GM18517 (cell line): ENCODE measurements at regions not wholly inside any gene's neighbourhood (a gene's known extent, or its start where the extent isn't known, plus 50 kb on each side); places are given as distances from the start of the nearest gene placed in this dataset.

ENCODE experiments used
- ATAC-seq: cut with Tn5 transposase; IDR thresholded peaks from one replicate; pipeline ENCODE4 v1.9.1; 2021; ENCODE audit warnings: mild to moderate bottlenecking, moderate library complexity; ENCODE audit not compliant: unreplicated experiment

DNA sequence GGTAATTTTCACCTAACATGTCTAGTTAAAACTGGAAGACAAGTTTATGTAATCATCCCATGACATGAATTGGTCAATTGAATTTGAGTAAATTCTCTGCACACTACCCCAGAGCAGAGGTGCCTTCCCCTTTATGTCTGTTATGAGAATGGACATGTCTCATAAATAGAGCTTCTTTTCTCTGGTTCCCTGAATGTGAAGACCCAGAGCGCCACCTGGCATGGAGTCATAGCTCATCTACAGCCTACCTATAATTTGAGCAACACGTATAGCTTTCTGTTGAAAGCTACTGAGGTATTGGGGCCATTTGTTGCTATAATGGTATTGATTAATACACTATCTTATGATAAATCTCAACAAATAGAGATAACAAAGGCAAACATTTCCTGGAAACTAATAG is 626.5 kb upstream of the GALNTL6 start:
- ATAC-seq, result no peak

GRCh38 chr4:171181090-171181489 is 632.1 kb upstream of the GALNTL6 start:
- no peak for ATAC-seq

DNA sequence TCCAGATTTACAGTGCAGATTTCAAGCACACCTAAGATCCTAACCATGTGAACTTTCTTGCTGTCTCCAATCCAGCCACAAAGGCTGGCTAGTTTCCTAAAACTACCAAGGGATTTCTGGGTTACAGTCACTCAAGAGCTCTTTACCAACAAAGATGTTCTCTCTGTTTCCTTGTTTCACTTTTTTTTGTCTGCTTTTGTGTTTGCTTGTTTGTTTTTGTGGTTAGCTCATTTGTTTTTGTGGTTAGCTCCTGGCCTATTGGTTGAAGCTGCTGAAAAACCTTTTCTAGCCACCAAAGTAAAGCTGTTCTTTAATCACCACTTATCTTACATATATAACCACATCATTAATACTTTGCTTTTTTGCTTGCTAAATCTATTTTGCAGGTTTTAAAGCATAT is 642.5 kb upstream of the GALNTL6 start:
- ATAC-seq, result no peak

DNA sequence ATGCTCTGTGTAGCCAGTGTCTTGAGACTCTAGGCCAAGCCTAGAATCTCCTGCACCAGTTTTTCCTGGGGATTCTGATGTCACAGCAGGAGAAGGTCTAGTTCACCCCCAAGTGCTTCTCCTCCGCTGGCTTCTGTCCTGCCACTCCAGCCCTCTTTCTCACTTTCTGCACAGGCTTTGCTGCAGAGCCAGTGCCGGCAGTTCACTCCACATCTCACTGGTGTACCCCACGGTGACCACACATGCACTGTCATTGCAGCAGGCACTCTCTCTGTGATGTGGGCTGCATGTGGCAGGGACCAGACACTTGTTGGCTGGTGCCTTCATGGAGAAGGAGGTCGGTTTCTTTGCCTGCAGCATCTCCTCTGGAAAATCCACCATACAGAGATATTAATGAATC is 643.8 kb upstream of the GALNTL6 start:
- ATAC-seq, result no peak

DNA sequence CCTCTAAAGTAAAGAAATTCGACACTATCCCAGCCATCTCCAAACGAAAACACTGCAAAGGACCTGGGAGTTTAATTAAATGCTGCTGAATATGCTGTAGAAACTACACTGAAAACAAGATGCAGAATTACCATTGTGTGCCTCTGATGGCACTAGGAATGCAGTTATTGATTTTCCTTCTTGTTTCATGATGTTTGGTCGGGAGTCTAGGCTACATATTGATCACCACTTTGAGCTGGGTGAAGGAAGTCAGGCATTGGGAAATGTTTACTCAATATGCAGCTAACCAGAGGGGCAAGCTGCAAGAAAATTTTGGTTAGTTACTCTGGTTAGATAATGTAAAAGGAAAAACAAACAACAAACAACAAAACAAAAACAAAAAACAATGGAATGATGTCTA is 650.7 kb upstream of the GALNTL6 start:
- no peak for ATAC-seq

- ATAC-seq, result no peak
Observed at GRCh38 chr4:171157462-171158082, 655.6 kb upstream of the GALNTL6 start.

- ATAC-seq, result no peak
Observed at GRCh38 chr4:171142639-171143038, 670.6 kb upstream of the GALNTL6 start.

GRCh38 chr4:171142045-171142444 is 671.2 kb upstream of the GALNTL6 start:
- ATAC-seq, result no peak

GRCh38 chr4:171130256-171130801 is 682.9 kb upstream of the GALNTL6 start:
- ATAC-seq, result peak; percentile 54

GRCh38 chr4:171118091-171118490 is 695.1 kb upstream of the GALNTL6 start:
- no peak for ATAC-seq

DNA sequence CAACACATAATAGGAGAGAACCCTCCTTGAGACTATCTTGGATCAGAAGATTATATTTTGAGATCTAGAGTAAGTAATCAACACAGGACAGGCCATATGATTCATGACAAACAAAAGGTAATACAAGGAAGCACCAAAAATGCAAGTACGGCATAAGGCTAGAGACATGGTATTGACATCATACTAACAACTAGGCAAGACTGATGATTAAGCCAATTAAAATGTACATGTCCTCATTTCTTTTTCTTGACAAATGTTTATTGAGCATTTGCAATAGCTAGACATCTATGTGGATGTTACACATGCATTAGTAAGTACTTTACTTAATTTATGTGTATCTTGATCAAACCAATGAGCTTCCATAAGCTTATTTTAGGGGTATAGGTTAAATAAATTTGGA is 695.7 kb upstream of the GALNTL6 start:
- ATAC-seq, result no peak

GRCh38 chr4:171101845-171102244 is 711.4 kb upstream of the GALNTL6 start:
- ATAC-seq, result no peak

DNA sequence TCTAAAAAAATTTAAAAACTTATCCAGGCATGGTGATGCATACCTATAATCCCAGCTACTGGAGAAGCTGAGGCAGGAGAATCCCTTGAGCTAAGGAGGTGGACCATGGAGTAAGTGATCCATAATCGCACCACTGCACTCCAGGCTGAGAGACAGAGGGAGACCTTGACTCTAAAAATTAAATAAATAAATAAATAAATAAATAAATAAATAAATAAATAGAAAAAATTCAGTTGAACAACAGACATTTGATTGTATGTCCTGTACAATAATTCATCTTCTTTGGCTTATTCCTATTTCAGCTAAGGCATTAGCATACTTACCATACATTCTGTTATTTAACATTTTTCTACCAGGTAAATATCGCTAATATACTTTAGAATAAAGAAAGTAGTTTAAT is 726.1 kb upstream of the GALNTL6 start:
- ATAC-seq, result no peak

GRCh38 chr4:171067422-171067821 is 745.8 kb upstream of the GALNTL6 start:
- ATAC-seq, result no peak

DNA sequence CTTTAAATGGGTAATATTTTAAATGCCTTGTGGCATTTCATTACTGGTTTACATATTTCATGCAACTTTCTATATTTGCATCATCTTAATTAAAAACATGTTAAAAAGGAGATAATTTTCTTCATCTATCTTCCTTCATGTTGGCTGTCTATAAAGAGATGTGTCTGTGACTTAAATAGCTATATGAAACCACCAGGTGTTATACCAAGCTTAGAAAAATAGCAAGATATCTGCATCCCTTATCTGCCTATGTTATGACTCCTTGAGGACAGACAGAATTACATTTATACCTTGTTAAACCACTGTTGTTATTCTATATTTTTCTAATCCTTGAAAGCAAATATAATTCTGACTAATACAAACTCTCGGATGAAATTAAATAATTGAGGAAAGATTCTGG is 763.8 kb upstream of the GALNTL6 start:
- ATAC-seq, result no peak

DNA sequence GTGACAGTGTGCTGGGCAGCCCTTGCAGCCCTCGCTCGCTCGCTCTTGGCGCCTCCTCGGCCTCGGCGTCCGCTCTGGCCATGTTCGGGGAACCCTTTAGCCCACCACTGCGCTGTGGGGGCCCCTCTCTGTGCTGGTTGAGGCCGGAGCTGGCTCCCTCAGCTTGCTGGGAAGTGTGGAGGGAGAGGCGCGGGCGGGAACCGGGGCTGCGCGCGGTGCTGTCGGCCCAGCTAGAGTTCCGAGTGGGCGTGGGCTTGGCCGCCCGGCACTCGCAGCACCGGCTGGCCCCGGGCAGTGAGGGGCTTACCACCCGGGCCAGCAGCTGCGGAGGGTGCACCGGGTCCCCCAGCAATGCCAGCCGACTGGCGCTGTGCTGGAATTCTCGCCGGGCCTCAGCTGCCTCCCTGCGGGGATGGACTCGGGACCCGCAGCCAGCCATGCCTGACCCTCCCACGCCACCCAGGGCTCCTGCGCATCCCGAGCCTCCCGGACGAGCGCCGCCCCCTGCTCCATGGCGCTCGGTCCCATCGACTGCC is 770.1 kb upstream of the GALNTL6 start:
- ATAC-seq, result no peak

DNA sequence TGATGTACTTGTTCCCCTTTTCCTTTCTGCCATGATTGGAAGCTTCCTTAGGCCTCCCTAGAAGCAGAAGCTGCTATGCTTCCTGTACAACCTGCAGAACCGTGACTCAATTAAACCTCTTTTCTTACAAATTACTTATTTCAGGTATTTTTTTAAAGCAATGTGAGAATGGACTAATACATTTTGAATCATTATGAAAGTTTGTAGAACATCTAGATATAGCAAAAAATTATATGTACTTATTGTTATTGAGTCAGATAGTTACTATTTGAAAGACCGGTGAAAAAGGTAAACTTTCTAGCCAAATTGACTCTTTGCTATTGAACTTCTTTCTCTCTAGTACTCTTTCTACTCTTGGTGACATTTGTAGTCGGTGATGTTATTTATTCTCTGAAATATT is 777.3 kb upstream of the GALNTL6 start:
- ATAC-seq, result no peak

- ATAC-seq, result no peak
Observed at GRCh38 chr4:171031338-171031737, 781.9 kb upstream of the GALNTL6 start.

GRCh38 chr4:171025776-171026175 is 787.4 kb upstream of the GALNTL6 start:
- ATAC-seq, result no peak

GRCh38 chr4:171025343-171025742 is 787.9 kb upstream of the GALNTL6 start:
- no peak for ATAC-seq

GRCh38 chr4:171024720-171025303 is 788.4 kb upstream of the GALNTL6 start:
- no peak for ATAC-seq

DNA sequence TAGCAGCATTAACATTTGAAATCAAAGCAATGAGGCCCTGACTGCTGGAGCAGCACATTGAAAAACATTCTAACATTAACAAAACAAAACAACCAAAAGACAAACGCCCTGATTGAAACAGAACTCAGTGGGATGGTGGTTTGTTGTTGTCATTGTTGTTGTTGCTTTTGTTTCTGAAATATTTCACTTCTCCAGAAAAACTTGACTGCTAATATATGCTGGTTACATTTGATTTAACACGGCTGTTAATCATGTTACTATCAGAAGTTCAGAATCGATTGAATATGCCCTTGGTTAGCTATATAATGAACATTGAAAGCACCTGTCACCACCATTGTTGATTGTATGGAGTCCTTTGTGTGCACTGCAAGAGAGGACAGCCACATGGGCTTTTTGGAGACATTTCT is 790.4 kb upstream of the GALNTL6 start:
- ATAC-seq, result no peak

- no peak for ATAC-seq
Observed at GRCh38 chr4:171017593-171017992, 795.6 kb upstream of the GALNTL6 start.
